ENCODE measurements at regions not wholly inside any gene's neighbourhood (a gene's known extent, or its start where the extent isn't known, plus 50 kb on each side); places are given as distances from the start of the nearest gene placed in this dataset.

DNA sequence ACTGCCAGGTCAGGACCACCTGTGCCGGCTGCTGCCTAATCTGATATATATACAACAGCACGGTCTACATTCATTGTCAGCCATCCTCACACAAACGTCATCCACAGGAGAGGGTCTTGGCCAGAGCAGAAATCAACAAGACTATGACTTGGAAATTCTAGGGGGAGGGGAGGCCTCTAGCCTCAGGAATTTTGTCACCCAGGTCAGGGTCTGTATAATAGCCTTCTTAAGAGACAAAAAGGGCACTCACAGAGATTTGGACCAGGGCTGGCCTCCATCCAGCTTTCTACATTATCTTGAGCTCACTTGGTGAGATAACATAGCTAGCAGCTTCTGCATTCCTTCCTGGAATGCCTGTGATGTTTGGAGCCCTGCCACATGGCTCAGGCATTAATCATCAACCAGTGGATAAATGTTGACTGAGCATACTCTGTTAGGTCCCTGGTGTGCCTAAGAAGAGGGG is 50.4 kb upstream of the CTIF start:
- DNase-seq, result no peak

DNA sequence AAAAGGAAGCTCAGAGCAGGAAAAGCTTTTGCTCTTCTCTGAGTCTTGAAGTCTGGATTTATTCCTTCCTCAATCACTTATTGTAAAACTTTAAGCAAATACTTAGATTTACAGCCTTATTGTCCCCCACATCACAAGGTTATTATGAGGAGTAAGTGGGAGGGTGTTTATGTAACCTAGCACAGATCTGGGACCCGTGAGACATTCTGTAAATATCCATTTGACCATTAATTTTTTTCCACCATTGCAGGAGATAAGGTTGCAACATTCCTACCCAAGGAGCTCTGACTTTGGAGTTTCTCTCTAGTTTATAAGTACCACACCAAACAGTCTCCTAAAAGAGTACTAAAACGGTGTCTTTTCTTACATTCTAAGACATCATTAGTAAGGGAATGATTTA is 52.1 kb upstream of the CTIF start:
- no peak for DNase-seq

DNA sequence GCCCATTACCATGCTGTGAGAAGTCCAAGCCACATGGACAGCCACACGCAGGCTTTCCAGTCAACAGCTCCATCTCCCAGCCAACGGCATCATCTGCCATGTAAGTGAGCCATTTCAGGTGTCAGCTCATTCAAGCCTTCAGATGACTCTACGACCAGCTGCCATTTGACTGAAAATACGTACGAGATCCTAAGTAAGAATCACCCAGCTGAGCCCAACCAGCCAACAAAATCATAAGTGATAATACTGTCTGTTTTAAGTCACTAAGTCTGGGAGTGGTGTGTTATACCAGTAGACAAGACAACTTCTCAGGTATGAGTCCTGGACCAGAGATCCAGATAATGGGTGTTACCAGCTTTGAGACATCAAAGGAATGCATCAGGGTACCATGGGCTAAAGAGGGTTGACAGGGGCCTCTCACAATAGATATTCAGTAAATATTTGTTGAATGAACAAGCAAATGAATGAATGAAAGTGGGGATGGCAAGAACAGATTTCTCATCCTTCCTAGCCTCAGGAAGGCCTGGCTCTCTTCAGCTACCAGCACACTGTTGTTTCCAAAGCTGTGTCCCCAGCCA is 52.9 kb upstream of the CTIF start:
- DNase-seq, result no peak

DNA sequence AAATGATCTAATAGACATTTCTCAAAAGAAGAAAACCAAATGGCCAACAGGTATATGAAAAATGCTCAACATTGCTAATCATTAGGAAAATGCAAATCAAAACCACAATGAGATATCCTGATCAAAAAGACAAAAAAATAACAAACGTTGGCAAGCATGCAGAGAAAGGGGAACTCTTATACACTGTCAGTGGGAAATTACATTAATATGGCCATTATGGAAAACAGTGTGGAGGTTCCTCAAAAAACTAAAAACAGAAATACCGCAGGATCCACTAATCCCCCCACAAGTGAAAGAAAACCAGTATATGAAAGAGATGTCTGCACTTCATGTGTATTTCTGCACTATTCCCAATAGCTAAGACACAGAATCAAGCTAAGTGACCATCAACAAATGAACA is 57.7 kb upstream of the CTIF start:
- no peak for DNase-seq

DNA sequence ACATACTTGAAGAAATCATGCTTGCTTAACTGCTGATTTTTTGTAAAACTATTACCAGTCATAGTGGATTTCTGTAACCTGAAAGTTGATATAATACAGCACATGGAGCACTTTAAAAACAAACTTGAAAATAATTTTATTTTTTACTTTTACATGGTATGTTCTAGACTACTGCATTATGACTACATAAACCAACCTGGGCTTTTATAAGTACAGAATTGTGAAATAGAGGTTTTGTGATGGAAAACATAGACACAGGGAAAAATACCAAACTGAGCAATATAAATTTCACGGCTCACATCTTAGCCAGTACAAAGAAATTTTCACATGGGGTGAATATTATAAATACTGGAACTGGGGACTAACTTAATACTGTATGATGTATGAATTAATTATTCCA is 59.3 kb upstream of the CTIF start:
- no peak for DNase-seq

DNA sequence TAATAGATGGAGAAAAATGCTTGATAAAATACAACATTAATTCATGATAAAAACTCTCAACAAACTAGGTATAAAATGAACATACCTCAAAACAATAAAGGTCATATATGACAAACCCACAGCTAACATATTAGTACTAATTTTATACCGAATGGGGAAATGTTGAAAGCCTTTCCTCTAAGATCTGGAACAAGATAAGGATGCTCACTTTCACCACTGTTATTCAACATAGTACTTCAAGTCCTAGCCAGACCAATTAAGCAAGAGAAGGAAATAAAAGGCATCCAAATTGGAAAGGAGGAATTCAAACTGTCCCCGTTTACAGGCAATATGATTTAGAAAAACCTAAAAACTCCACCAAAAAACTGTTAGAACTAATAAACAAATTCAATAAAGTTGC is 61.5 kb upstream of the CTIF start:
- no peak for DNase-seq

DNA sequence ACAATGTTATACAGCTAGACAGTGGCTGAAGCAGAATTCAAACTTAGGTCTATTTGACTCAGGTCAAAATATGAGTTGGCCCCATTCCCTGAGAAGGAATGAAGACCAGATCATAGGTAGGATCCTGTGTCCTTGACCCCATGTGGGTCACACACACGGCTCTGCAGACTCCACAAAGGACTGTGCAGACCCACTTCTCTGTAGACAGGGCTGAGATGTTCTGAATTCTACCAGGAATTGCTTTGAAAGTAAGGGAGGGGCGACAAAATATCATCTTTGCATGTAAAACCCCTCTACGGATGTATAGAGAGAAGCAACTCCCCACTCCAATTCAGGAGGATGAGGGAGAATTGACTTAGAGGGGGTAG is 62.3 kb upstream of the CTIF start:
- DNase-seq, result no peak

DNA sequence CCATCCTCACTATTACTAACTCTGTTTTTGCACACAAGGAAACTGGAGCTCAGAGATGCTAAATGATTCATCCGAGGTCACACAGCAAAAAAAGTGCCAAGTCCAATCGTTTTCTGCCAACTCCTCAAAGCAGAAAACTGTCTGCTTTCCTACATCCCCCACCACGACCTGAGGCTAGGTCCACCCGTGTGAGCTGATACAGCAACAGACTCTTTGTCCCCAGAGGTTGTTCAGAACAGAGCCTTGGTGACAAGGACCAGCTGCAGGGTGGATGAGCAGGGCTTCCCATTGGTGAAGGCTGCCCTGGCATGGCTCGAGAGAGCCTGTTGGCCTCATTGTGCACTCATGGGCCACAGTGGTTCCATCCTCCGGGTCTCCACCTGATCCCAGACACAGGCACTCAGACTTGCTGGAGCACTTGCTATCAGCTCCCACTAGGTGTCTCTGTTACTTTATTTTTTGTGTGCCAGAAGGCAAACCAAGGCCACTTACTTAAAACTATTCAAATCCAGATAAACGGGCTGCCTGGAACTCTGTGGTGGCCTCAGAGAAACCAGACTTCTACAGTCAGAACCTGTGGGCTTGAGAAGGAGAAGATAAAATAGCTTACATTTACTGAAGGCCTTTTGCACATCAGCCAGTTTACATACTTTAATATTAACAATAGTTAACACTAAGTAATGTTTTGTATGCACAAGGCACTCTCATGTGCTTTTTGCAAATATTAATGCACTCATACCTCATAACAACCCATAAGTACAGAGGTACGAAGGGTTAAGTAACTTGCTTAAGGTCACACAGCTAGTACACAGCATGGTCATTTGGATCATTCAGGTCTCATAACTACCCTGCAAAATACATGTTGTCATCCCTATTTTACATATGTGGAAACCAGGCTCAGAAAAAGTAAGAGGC is 62.9 kb upstream of the CTIF start:
- peak; percentile 48 for DNase-seq

DNA sequence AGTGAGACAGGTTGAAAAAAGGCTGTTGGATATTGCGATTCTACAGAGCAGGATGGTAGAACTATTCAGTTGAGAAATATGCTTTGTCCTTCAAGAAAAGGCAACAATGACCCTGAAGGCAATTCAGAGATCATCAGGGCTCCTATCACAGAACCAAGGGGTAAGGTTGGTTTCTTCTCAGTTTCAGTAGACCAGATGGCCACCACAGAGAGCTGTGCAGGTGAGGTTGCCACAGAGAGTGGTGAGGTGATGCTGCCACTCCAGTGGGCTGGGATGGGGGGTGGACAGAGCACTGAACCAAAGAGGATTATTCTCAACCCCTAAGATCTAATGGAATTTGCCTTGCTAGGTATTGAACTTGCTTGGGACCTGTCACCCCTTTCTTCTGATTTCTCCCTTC is 64.6 kb upstream of the ZBTB7C start:
- DNase-seq, result no peak

DNA sequence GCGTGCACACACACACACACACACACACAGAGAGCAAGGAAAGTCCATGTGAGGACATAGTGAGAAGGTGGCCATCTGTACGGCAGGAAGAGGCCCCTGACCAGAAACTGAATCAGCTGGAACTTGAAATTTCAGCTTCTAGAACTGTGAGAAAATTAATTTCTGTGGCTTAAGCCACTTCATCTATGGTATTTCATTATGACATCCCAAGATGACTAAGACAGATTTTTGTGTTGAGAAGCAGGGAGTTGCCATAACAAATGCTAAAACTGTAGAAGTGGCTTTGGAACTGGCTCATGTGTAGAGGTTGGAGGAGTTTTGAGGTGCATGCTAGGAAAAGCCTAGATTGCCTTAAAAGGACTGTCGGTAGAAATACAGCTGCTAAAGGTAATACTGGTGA is 63.4 kb upstream of the ZBTB7C start:
- DNase-seq, result no peak

DNA sequence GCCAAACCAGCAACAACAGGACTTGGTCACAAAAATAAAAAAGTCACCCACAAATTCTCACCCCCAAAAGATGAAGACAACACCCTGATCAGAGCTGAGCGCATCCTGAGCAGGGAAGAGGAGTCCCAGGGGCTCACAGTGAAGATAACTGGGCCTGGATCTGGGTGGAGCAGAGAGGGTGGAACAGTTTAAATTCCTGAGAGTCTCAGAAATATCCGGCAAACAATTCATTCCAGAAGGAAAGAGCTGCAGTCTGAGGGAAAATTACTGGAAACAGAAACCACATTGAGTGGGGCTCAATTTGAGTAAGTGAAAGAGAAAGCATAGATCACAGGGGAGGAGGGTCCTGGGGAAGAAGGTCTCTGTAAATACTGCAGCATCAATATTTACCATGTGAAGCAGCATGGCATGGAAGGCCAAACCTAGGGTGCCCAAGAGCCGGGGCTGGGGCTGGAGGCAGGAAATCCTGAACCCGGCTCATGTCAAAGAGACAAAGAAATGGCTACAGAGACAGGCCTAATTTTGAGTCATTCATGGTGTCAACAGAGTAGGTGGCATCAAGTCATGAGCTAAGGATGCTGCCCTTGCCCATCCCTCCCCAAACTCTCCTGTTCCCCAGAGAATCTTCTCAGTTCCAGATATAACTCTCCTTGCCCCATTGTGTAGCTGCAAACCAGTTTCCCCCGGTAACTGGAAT is 61.4 kb upstream of the ZBTB7C start:
- no peak for DNase-seq

DNA sequence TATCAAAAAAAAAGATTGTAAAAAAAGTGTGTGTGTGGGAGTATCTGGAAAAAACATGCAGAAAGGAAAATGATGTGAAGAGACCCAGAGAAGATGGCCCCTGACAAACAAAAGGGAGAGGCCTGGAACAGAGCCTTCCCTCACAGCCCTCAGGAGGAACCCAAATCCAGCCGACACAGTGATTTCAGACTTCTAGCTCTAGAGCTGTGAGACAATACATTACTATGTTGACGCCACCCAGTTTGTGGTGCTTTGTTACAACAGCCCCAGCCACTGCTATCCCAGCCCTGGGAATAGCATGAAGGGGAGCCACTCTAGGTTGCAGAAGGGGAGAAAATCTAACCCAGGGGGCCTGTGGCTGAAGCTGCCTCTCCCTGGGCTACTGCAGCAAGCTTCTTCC is 59.0 kb upstream of the ZBTB7C start:
- DNase-seq, result no peak

DNA sequence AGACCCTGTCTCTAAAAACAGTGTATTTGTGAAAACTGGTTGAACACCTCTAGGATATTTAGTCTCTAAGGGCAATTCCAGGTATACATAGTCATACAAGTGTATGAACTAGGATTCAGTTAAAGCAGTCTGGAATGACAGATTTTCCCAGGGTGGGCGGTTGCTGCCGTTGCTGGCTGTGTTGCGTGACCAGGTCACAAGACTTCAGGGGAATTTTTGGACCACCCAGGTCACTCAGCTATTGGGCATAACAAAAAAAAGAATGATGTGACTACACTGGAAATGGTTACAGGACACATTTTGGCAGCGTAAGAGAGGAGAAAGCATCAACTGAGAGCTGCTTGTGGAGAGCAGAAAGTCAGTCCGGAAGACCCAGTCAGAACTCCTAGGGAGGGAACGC is 58.0 kb upstream of the ZBTB7C start:
- no peak for DNase-seq

DNA sequence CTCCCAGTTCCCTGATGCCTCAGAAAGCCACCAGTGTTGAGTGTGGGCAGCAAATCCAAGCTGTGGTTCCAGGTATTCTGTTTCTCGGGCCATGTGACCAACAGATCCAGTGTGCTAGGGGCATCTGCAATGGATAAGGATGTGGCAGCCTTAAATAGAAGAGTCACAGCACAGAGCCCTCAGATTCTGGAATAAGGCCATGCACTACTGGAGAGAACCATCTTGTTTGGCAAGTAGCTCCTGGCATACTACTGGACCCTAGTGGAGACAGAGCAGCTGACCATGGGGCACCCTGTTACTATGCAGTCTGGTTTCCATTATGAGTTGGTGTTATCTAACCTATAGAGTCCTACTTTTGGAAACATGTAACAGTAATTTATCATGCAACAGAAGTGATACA is 53.3 kb upstream of the ZBTB7C start:
- DNase-seq, result no peak

DNA sequence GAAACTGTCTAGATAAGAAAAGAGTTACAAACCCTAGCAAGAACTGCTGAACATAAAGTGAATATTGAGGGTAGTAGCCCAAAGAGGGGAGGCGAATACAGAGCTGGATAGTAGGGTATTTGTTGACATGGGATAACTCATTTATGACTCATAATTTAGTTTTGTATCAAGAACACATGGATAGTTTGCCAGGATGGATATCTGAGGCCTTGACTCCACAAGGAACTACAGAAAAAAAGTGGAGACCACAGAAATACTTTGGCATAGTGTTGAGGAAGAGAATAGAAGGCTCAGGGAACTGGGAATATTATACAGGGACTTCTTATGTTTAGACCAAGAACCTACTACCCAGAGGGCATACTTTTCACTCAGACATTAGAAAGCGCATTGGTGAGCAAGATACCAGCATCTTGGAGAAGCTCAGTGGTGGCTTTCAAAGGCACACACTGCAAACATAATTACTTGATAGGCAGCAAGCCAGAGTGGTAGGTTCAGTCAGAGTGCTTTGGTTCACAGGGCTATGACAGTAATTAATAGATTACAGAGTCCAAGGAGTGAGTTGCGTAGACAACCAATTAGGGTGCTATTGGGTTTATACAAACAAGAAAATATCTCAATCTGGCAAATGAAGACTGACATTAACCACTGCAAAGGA is 51.9 kb upstream of the ZBTB7C start:
- DNase-seq, result no peak

DNA sequence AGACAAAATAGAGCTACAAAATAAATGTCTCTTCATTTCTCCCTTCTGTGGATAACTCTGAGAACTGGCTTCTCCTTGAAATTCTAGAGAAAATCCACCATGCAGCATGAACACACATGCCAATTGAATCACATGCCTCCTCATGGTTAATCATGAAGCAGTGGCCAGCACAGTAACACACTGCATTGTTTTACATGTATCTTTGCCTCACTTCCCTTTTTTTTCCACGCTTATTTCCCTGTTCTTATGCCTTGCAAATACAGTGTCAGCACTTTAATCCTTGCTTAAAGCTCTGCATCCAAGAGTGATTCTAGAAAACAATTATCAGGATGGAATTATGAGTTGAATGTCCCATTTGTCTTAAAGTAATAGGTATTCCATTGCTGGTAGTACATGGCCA is 50.3 kb upstream of the ZBTB7C start:
- no peak for DNase-seq

DNA sequence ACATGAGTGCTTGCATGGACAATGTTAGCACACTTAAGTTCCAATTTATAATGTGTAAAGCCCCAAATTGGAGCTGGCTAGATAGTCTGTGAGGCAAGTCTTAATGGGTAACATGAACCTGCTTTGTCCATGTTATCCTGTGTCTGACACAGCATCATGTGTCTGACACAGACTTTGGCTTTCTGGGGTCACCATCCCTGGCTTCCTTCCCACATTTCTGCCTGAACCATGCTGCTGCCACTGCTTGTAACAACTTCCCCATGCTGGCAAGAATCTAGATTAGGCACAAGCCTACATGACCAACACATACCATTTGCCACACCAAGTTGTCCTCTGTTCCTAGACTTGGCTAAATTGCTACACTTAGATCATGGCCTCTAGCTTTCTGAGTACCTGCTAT is 49.8 kb upstream of the ZBTB7C start:
- DNase-seq, result no peak

Measured in CD4-positive, alpha-beta T cell treated with Interleukin-12 subunit alpha and Interleukin-12 subunit beta, for 1 hour (primary cell).